HFFc6 (cell line): ENCODE measurements at regions not wholly inside any gene's neighbourhood (a gene's known extent, or its start where the extent isn't known, plus 50 kb on each side); places are given as distances from the start of the nearest gene placed in this dataset.
"Not testable (repeated sequence)": the region's sequence is repeated elsewhere in the genome, so short reads cannot be mapped to it uniquely, and the experiment has no call there.

Experiments
- DNase-seq: peaks from one replicate; pipeline ENCODE4 v3.0.0-alpha.2; 2018
- H3K27ac Mint-ChIP-seq: 2 replicates; pipeline ENCODE4 v1.8.0; 2020; ENCODE audit warnings: mild to moderate bottlenecking, mixed read lengths
- H3K27me3 Mint-ChIP-seq: 2 replicates; pipeline ENCODE4 v1.8.0; 2021; ENCODE audit warnings: mild to moderate bottlenecking, moderate library complexity, mixed read lengths; ENCODE audit not compliant: insufficient read depth
- H3K36me3 Mint-ChIP-seq: 2 replicates; pipeline ENCODE4 v1.8.0; 2021; ENCODE audit warnings: low read depth, mixed read lengths
- H3K4me1 Mint-ChIP-seq: 2 replicates; pipeline ENCODE4 v1.8.0; 2020; ENCODE audit warnings: low read depth, mixed read lengths
- H3K4me3 Mint-ChIP-seq: 2 replicates; pipeline ENCODE4 v1.8.0; 2020; ENCODE audit warnings: mild to moderate bottlenecking, moderate library complexity, mixed read lengths
- H3K9me3 Mint-ChIP-seq: 2 replicates; pipeline ENCODE4 v1.8.0; 2020; ENCODE audit warnings: mild to moderate bottlenecking, mixed read lengths
- TF ChIP-seq, protein P1 (sequence below): fragments of 200-600 bp; sonication (generic); IDR thresholded peaks from 2 replicates; pipeline ENCODE4 v1.5.0; 2021; ENCODE audit warnings: antibody characterized with exemption, mild to moderate bottlenecking

GRCh38 chr4:127505203-127505602 lies 127.6 kb upstream of the INTU start:
- Mint-ChIP-seq H3K27ac (no peak overlapping the region), H3K27me3 (peaks cover 2% of the 10 kb centered on the region; the same call in 1 of the 2 replicates), H3K4me3 (no peak overlapping the region), H3K9me3 (no peaks in the 10 kb centered on the region), H3K36me3 (no peaks in the 10 kb centered on the region), H3K4me1 (peaks cover 11% of the 10 kb centered on the region; the same call in 1 of the 2 replicates)
- DNase-seq, result peak; percentile 14
- TF ChIP-seq, protein P1, sequence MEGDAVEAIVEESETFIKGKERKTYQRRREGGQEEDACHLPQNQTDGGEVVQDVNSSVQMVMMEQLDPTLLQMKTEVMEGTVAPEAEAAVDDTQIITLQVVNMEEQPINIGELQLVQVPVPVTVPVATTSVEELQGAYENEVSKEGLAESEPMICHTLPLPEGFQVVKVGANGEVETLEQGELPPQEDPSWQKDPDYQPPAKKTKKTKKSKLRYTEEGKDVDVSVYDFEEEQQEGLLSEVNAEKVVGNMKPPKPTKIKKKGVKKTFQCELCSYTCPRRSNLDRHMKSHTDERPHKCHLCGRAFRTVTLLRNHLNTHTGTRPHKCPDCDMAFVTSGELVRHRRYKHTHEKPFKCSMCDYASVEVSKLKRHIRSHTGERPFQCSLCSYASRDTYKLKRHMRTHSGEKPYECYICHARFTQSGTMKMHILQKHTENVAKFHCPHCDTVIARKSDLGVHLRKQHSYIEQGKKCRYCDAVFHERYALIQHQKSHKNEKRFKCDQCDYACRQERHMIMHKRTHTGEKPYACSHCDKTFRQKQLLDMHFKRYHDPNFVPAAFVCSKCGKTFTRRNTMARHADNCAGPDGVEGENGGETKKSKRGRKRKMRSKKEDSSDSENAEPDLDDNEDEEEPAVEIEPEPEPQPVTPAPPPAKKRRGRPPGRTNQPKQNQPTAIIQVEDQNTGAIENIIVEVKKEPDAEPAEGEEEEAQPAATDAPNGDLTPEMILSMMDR, result no peak

DNA sequence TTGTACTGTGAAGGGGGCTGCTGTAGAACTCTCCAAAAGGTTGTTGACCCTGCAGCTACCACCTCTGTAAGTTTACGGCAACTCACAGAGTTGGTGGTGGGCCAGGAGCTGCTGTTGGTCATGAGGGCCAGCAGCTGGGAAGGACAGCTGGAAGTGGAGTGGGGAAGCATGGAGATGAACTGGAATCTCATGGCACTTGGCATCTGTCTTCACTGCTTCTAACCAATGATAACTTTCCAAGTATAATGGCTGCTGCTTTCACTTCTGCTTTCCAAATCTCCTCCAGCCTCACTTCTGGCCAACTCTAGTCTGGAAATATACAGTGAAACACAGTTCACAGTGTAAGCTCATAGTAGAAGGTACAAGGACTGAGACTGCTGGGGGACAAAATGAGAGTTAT lies 126.5 kb upstream of the INTU start:
- Mint-ChIP-seq H3K27me3 (peaks cover 2% of the 10 kb centered on the region; the same call in 1 of the 2 replicates), H3K4me1 (peaks cover 11% of the 10 kb centered on the region; the same call in 1 of the 2 replicates), H3K4me3 (no peak overlapping the region), H3K36me3 (no peaks in the 10 kb centered on the region), H3K27ac (no peak overlapping the region), H3K9me3 (no peaks in the 10 kb centered on the region)
- TF ChIP-seq, protein P1, result no peak
- DNase-seq, result no peak

DNA sequence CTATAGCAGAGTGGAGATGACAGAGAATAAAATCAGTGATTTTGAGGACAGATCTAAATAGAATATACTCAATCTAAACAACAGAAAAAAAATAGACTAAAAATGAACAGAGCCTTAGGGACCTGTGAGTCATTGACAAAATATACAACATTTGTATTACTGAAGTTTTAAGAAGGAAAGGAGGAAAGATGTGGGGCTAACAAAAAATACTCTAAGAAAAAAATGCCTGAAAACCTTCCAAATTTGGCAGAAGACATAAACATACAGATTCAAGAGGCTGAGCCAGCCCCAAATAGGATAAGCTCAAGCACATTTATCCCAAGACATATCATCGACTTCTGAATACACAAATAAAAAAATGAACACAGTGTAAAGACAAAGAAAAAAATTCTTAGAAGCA lies 123.6 kb upstream of the INTU start:
- no peak for DNase-seq
- TF ChIP-seq, protein P1, result no peak
- no peaks in the 10 kb centered on the region for H3K36me3 Mint-ChIP-seq
- H3K27me3 Mint-ChIP-seq, result peaks cover 2% of the 10 kb centered on the region; the same call in 1 of the 2 replicates
- no peak overlapping the region for H3K27ac Mint-ChIP-seq
- no peaks in the 10 kb centered on the region for H3K9me3 Mint-ChIP-seq
- H3K4me3 Mint-ChIP-seq, result no peak overlapping the region
- H3K4me1 Mint-ChIP-seq, result 0 out of 2 replicates have a peak, but pooled peaks cover 5% of the 10 kb centered on the region

- H3K36me3 Mint-ChIP-seq, H3K9me3 Mint-ChIP-seq, H3K4me3 Mint-ChIP-seq, H3K27me3 Mint-ChIP-seq, DNase-seq, H3K4me1 Mint-ChIP-seq, H3K27ac Mint-ChIP-seq: not testable (repeated sequence)
These were observed 120.1 kb upstream of the INTU start for GRCh38 chr4:127512672-127513071.

GRCh38 chr4:127515259-127515658 lies 117.5 kb upstream of the INTU start:
- not testable (repeated sequence) for H3K27ac Mint-ChIP-seq, DNase-seq, H3K4me3 Mint-ChIP-seq, H3K9me3 Mint-ChIP-seq, H3K4me1 Mint-ChIP-seq, H3K36me3 Mint-ChIP-seq, H3K27me3 Mint-ChIP-seq

- no peaks in the 10 kb centered on the region for H3K4me1 Mint-ChIP-seq
- no peaks in the 10 kb centered on the region for H3K9me3 Mint-ChIP-seq
- H3K4me3 Mint-ChIP-seq, result no peak overlapping the region
- no peak for DNase-seq
- H3K36me3 Mint-ChIP-seq, result no peaks in the 10 kb centered on the region
- TF ChIP-seq, protein P1, result no peak
- no peak overlapping the region for H3K27ac Mint-ChIP-seq
- peaks cover 5% of the 10 kb centered on the region for H3K27me3 Mint-ChIP-seq
These were observed 114.7 kb upstream of the INTU start for GRCh38 chr4:127518046-127518445.

DNA sequence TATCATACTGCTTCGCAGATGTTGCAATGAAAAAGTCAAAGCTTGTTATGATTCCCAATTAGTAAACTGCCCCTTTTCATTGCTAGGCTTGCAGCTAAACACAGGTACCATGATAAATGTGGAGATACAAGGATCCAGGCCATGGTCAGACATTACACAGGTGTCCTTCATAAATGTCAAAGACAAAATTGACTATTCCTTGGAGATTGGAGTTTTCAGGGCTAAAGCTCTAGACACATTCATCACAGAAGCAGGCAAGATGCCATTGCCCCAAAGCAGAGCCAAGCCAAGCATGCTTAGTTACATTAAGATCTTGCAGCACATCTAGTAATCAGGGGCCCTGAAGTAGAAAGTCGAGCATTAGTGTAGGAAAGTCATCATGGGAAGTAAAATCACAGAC lies 111.3 kb upstream of the INTU start:
- Mint-ChIP-seq H3K27me3 (no peaks in the 10 kb centered on the region; the same call in none of the 2 replicates), H3K36me3 (no peaks in the 10 kb centered on the region), H3K9me3 (no peaks in the 10 kb centered on the region), H3K27ac (no peak overlapping the region), H3K4me3 (no peak overlapping the region), H3K4me1 (no peaks in the 10 kb centered on the region)
- no peak for DNase-seq
- TF ChIP-seq, protein P1, result no peak
